ENCODE measurements at regions not wholly inside any gene's neighbourhood (a gene's known extent, or its start where the extent isn't known, plus 50 kb on each side); places are given as distances from the start of the nearest gene placed in this dataset.
"Not testable (repeated sequence)": the region's sequence is repeated elsewhere in the genome, so short reads cannot be mapped to it uniquely, and the experiment has no call there.

- no peak for DNase-seq (ENCODE audit: low read depth in 2 of 2)
Observed at GRCh38 chr20:36082315-36082915, 72.1 kb upstream of the EPB41L1 start.

- DNase-seq (ENCODE audit: low read depth in 2 of 2) = not testable (repeated sequence)
Observed at GRCh38 chr20:36083200-36083599, 71.3 kb upstream of the EPB41L1 start.

- no peak for DNase-seq (ENCODE audit: low read depth in 2 of 2)
Observed at GRCh38 chr20:36084356-36084755, 70.2 kb upstream of the EPB41L1 start.

- DNase-seq (ENCODE audit: low read depth in 2 of 2) = no peak
Observed at GRCh38 chr20:36084897-36085613, 69.5 kb upstream of the EPB41L1 start.

- no peak for DNase-seq (ENCODE audit: low read depth in 2 of 2)
Observed at GRCh38 chr20:36085686-36086267, 68.8 kb upstream of the EPB41L1 start.

GRCh38 chr20:36086767-36087166, 67.8 kb upstream of the EPB41L1 start:
- DNase-seq (ENCODE audit: low read depth in 2 of 2) = no peak

GRCh38 chr20:36090223-36090622, 64.3 kb upstream of the EPB41L1 start:
- no peak for DNase-seq (ENCODE audit: low read depth in 2 of 2)

- DNase-seq (ENCODE audit: low read depth in 2 of 2) = no peak
Observed at GRCh38 chr20:36091561-36092397, 62.8 kb upstream of the EPB41L1 start.

- no peak for DNase-seq (ENCODE audit: low read depth in 2 of 2)
Observed at GRCh38 chr20:36092398-36093024, 62.0 kb upstream of the EPB41L1 start.

- DNase-seq (ENCODE audit: low read depth in 2 of 2) = no peak
Observed at GRCh38 chr20:36093025-36093803, 61.3 kb upstream of the EPB41L1 start.

- no peak for DNase-seq (ENCODE audit: low read depth in 2 of 2)
Observed at GRCh38 chr20:36093804-36094145, 60.8 kb upstream of the EPB41L1 start.

- DNase-seq (ENCODE audit: low read depth in 2 of 2) = no peak
Observed at GRCh38 chr20:36094497-36094896, 60.0 kb upstream of the EPB41L1 start.

GRCh38 chr20:36096435-36096834, 58.1 kb upstream of the EPB41L1 start:
- DNase-seq (ENCODE audit: low read depth in 2 of 2) = no peak

GRCh38 chr20:36097337-36098151, 57.0 kb upstream of the EPB41L1 start:
- DNase-seq (ENCODE audit: low read depth in 2 of 2) = peak; percentile 31 to 40

GRCh38 chr20:36098364-36098763, 56.2 kb upstream of the EPB41L1 start:
- no peak for DNase-seq (ENCODE audit: low read depth in 2 of 2)

- DNase-seq (ENCODE audit: low read depth in 2 of 2) = no peak
Observed at GRCh38 chr20:36099106-36099505, 55.4 kb upstream of the EPB41L1 start.

- no peak for DNase-seq (ENCODE audit: low read depth in 2 of 2)
Observed at GRCh38 chr20:36101192-36101591, 53.3 kb upstream of the EPB41L1 start.

GRCh38 chr20:36102306-36102705, 52.2 kb upstream of the EPB41L1 start:
- no peak for DNase-seq (ENCODE audit: low read depth in 2 of 2)

- no peak for DNase-seq (ENCODE audit: low read depth in 2 of 2)
Observed at GRCh38 chr20:36102809-36103596, 51.5 kb upstream of the EPB41L1 start.

- no peak for DNase-seq (ENCODE audit: low read depth in 2 of 2)
Observed at GRCh38 chr20:36104244-36104643, 50.3 kb upstream of the EPB41L1 start.
